ENCODE measurements at regions not wholly inside any gene's neighbourhood (a gene's known extent, or its start where the extent isn't known, plus 50 kb on each side); places are given as distances from the start of the nearest gene placed in this dataset.

DNA sequence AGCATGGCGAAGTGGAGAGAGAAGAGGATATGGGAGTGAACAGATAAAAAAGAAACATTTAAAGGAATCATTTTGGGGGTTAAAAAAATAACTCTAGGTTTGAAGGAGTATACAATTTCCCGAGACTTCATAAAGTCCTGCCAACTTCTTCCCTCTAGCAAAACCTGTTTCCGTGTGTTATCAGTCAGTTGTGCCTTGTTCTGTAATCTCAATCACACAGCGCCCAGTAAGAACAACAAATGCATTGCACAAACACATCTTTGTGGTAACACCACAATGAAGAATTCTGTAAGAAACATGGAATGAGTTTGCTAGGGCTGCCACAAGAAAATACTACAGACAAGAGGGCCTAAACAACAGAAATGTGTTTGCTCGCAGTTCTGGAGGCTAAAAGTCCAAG, 144.7 kb upstream of the FUT8 start:
- TF ChIP-seq POLR2A (IDR thresholded peaks at IDR 0.05; ENCODE audit: low read depth) (no peak), CTCF (IDR thresholded peaks at IDR 0.05) (no peak)

Measured in esophagus muscularis mucosa (tissue), 3 donors.